Hepatocyte (in vitro differentiated cells): ENCODE measurements at regions not wholly inside any gene's neighbourhood (a gene's known extent, or its start where the extent isn't known, plus 50 kb on each side); places are given as distances from the start of the nearest gene placed in this dataset.

Source experiments
- DNase-seq: peaks from one replicate; pipeline ENCODE4 v3.0.0-alpha.2; 2016; ENCODE audit warnings: low spot score
- H2AFZ ChIP-seq: fragments of 200-600 bp; sonication (generic); 2 replicates; pipeline ENCODE4 v1.6.0; 2016; ENCODE audit warnings: antibody characterized with exemption, mild to moderate bottlenecking
- H3K27ac ChIP-seq: fragments of 200-600 bp; sonication (generic); 2 replicates; pipeline ENCODE4 v1.5.1; 2016; ENCODE audit warnings: mild to moderate bottlenecking
- H3K27me3 ChIP-seq: fragments of 200-600 bp; sonication (generic); 2 replicates; pipeline ENCODE4 v1.6.1; 2016
- H3K36me3 ChIP-seq: fragments of 200-600 bp; sonication (generic); replicated peaks from 2 replicates; pipeline ENCODE4 v1.5.1; 2016; ENCODE audit warnings: low read depth; ENCODE audit not compliant: insufficient read depth
- H3K4me1 ChIP-seq: fragments of 200-600 bp; sonication (generic); 2 replicates; pipeline ENCODE4 v1.5.1; 2016; ENCODE audit warnings: mild to moderate bottlenecking, moderate library complexity; ENCODE audit not compliant: insufficient read depth
- H3K4me2 ChIP-seq: fragments of 200-600 bp; sonication (generic); 2 replicates; pipeline ENCODE4 v1.6.0; 2016
- H3K4me3 ChIP-seq: fragments of 200-600 bp; sonication (generic); 2 replicates; pipeline ENCODE4 v1.5.1; 2016; ENCODE audit warnings: mild to moderate bottlenecking
- H3K79me2 ChIP-seq: fragments of 200-600 bp; sonication (generic); 2 replicates; pipeline ENCODE4 v1.6.0; 2017; ENCODE audit warnings: mild to moderate bottlenecking
- H3K9me2 ChIP-seq: fragments of 200-600 bp; sonication (generic); replicated peaks from 2 replicates; pipeline ENCODE4 v1.6.0; 2017; ENCODE audit warnings: mild to moderate bottlenecking; ENCODE audit not compliant: insufficient read depth
- H3K9me3 ChIP-seq: fragments of 200-600 bp; sonication (generic); 2 replicates; pipeline ENCODE4 v1.5.1; 2016; ENCODE audit warnings: low read depth, mild to moderate bottlenecking
- H4K20me1 ChIP-seq: fragments of 200-600 bp; sonication (generic); 2 replicates; pipeline ENCODE4 v1.6.0; 2016; ENCODE audit warnings: mild to moderate bottlenecking; ENCODE audit not compliant: insufficient read depth, poor library complexity, severe bottlenecking
- EZH2 ChIP-seq: fragments of 200-600 bp; sonication (generic); IDR thresholded peaks from 2 replicates; pipeline ENCODE4 v1.6.1; 2016; ENCODE audit warnings: antibody characterized with exemption, mild to moderate bottlenecking, borderline replicate concordance
- EZH2phosphoT487 ChIP-seq: fragments of 200-600 bp; sonication (generic); IDR thresholded peaks from one replicate; pipeline ENCODE4 v1.6.1; 2018; ENCODE audit warnings: antibody characterized with exemption, mild to moderate bottlenecking, low read depth, moderate library complexity; ENCODE audit not compliant: unreplicated experiment, severe bottlenecking
- WGBS: methylation state at CpG from one replicate; pipeline ENCODE4 v1.1.6; 2016; ENCODE audit warnings: low lambda C conversion rate; ENCODE audit errors: missing lambda C conversion rate; 5-methylcytosine and 5-hydroxymethylcytosine counted together
- TF ChIP-seq, protein P1 (sequence below): fragments of 200-600 bp; sonication (generic); IDR thresholded peaks from 2 replicates; pipeline ENCODE4 v1.5.1; 2016; ENCODE audit warnings: antibody characterized with exemption, mild to moderate bottlenecking; ENCODE audit not compliant: poor library complexity

DNA sequence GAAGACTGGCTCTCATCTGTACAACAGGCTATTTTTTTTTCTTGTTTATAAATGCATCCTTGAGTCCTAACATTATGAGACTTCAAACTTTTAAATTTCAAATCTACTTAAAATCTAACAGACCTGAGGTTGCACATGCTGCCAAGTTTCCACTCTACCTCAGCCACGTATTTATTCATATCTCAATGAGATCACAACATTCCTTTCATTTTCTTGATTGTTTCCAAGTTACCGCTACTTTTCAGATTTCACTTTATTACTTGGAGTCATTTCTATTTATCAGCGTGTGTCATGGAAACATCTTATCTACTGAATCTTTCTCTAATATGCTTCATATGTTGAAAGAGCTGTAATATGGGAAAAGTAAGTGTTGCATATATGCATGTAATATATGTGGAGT, 1257.5 kb upstream of the ATXN8OS start:
- Histone ChIP-seq H3K27ac (no peak overlapping the region), H3K4me1 (no peaks in the 10 kb centered on the region), H4K20me1 (no peaks in the 10 kb centered on the region), H2AFZ (no peak overlapping the region), H3K4me3 (no peak overlapping the region), H3K36me3 (no peaks in the 10 kb centered on the region), H3K9me2 (no peaks in the 10 kb centered on the region), H3K9me3 (no peaks in the 10 kb centered on the region), H3K79me2 (no peaks in the 10 kb centered on the region), H3K27me3 (no peaks in the 10 kb centered on the region), H3K4me2 (no peak overlapping the region)
- 40% methylated on average over 3 of the region's 3 CpGs for WGBS
- peak; percentile 6 for DNase-seq
- no peak for TF ChIP-seq EZH2phosphoT487
- no peak for TF ChIP-seq EZH2
- TF ChIP-seq, protein P1, sequence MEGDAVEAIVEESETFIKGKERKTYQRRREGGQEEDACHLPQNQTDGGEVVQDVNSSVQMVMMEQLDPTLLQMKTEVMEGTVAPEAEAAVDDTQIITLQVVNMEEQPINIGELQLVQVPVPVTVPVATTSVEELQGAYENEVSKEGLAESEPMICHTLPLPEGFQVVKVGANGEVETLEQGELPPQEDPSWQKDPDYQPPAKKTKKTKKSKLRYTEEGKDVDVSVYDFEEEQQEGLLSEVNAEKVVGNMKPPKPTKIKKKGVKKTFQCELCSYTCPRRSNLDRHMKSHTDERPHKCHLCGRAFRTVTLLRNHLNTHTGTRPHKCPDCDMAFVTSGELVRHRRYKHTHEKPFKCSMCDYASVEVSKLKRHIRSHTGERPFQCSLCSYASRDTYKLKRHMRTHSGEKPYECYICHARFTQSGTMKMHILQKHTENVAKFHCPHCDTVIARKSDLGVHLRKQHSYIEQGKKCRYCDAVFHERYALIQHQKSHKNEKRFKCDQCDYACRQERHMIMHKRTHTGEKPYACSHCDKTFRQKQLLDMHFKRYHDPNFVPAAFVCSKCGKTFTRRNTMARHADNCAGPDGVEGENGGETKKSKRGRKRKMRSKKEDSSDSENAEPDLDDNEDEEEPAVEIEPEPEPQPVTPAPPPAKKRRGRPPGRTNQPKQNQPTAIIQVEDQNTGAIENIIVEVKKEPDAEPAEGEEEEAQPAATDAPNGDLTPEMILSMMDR: no peak

- H3K4me1 ChIP-seq: no peaks in the 10 kb centered on the region
- H3K79me2 ChIP-seq: no peaks in the 10 kb centered on the region
- WGBS: 83% methylated on average over 1 of the region's 1 CpG
- no peak overlapping the region for H3K27ac ChIP-seq
- no peak overlapping the region for H3K4me2 ChIP-seq
- no peaks in the 10 kb centered on the region for H3K9me3 ChIP-seq
- no peaks in the 10 kb centered on the region for H3K36me3 ChIP-seq
- DNase-seq: no peak
- TF ChIP-seq EZH2phosphoT487: no peak
- TF ChIP-seq EZH2: no peak
- TF ChIP-seq, protein P1: no peak
- H3K27me3 ChIP-seq: no peaks in the 10 kb centered on the region
- H3K9me2 ChIP-seq: no peaks in the 10 kb centered on the region
- H4K20me1 ChIP-seq: no peaks in the 10 kb centered on the region
- no peak overlapping the region for H2AFZ ChIP-seq
- H3K4me3 ChIP-seq: no peak overlapping the region
These were observed 1261.0 kb upstream of the ATXN8OS start for GRCh38 chr13:68846663-68847062.

DNA sequence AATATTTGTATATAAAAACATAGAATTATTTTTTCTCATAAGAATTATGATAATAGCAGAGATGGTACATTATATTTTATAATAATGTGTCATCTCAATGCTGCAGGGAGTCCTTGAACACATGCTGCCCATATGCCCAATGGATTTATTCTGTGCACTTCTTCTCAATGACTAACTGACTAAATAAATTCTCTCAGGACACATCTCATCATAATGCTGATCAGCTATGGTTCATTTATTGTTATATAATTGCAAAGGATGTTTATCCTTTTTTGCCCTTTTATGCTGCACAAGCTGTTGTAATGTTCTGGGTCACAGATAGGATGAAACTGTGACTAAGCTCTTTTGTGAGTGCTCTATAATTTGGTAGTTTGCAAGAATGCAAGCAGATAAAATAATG, 1273.3 kb upstream of the ATXN8OS start:
- H3K9me3 ChIP-seq: no peaks in the 10 kb centered on the region
- no peak overlapping the region for H3K27ac ChIP-seq
- H3K36me3 ChIP-seq: no peaks in the 10 kb centered on the region
- no peak overlapping the region for H3K4me2 ChIP-seq
- H3K79me2 ChIP-seq: no peaks in the 10 kb centered on the region
- H3K27me3 ChIP-seq: no peaks in the 10 kb centered on the region
- H4K20me1 ChIP-seq: no peaks in the 10 kb centered on the region
- no peak for TF ChIP-seq EZH2phosphoT487
- TF ChIP-seq, protein P1: no peak
- no peaks in the 10 kb centered on the region for H3K4me1 ChIP-seq
- H3K4me3 ChIP-seq: no peak overlapping the region
- no peak overlapping the region for H2AFZ ChIP-seq
- H3K9me2 ChIP-seq: no peaks in the 10 kb centered on the region
- no peak for DNase-seq

DNA sequence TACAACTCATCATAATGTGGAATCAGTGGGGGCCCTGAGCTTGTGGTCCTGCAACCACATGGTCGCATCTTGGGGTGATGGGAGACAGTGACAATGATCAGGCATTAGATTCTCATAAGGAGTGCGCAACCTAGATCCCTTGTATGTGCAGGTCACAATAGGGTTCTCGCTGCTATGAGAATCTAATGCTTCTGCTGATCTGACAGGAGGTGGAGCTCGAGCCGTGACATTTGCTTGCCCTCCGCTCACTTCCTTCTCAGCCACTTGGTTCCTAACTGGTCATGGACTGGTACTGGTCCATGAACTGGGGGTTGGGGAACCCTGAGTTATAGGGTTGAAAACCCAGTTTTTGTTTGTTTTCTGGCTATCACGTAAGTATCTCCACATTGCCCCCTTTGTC, 1290.9 kb upstream of the ATXN8OS start:
- Histone ChIP-seq H3K4me2 (no peak overlapping the region), H3K36me3 (no peaks in the 10 kb centered on the region), H3K4me1 (no peaks in the 10 kb centered on the region), H3K79me2 (no peaks in the 10 kb centered on the region), H2AFZ (no peak overlapping the region), H3K9me2 (no peaks in the 10 kb centered on the region), H3K9me3 (no peaks in the 10 kb centered on the region), H3K4me3 (no peak overlapping the region), H3K27me3 (no peaks in the 10 kb centered on the region), H4K20me1 (no peaks in the 10 kb centered on the region), H3K27ac (no peak overlapping the region)
- TF ChIP-seq, protein P1: no peak
- TF ChIP-seq EZH2phosphoT487 (no peak), EZH2 (no peak)
- no peak for DNase-seq
- WGBS: 92% methylated on average over 7 of the region's 7 CpGs
